Fibroblast of the conjunctiva (primary cell): ENCODE measurements at regions not wholly inside any gene's neighbourhood (a gene's known extent, or its start where the extent isn't known, plus 50 kb on each side); places are given as distances from the start of the nearest gene placed in this dataset.
"Not testable (repeated sequence)": the region's sequence is repeated elsewhere in the genome, so short reads cannot be mapped to it uniquely, and the experiment has no call there.

Source experiments
- DNase-seq: peaks from one replicate; pipeline ENCODE4 v3.0.0-alpha.2; 2010; ENCODE audit warnings: low read depth

- DNase-seq, result no peak
Observed at GRCh38 chr1:177645491-177646190, 324.2 kb downstream of the SEC16B start.

GRCh38 chr1:177640687-177641086, 329.2 kb downstream of the SEC16B start:
- DNase-seq, result no peak

- DNase-seq, result not testable (repeated sequence)
Observed at GRCh38 chr1:177634151-177634550, 335.7 kb downstream of the SEC16B start.

- no peak for DNase-seq
Observed at GRCh38 chr1:177632923-177633615, 336.8 kb downstream of the SEC16B start.

GRCh38 chr1:177631770-177632169, 338.1 kb downstream of the SEC16B start:
- no peak for DNase-seq

- no peak for DNase-seq
Observed at GRCh38 chr1:177629526-177629925, 340.3 kb downstream of the SEC16B start.

- DNase-seq, result no peak
Observed at GRCh38 chr1:177627148-177627910, 342.5 kb downstream of the SEC16B start.

GRCh38 chr1:177620636-177621190, 349.1 kb downstream of the SEC16B start:
- no peak for DNase-seq

- no peak for DNase-seq
Observed at GRCh38 chr1:177615251-177615650, 354.6 kb downstream of the SEC16B start.

GRCh38 chr1:177611402-177611801, 358.5 kb downstream of the SEC16B start:
- DNase-seq, result no peak

- no peak for DNase-seq
Observed at GRCh38 chr1:177609953-177610352, 359.9 kb downstream of the SEC16B start.

- no peak for DNase-seq
Observed at GRCh38 chr1:177600936-177601335, 368.9 kb downstream of the SEC16B start.

- DNase-seq, result no peak
Observed at GRCh38 chr1:177600321-177600720, 369.5 kb downstream of the SEC16B start.

- no peak for DNase-seq
Observed at GRCh38 chr1:177597393-177597792, 372.5 kb downstream of the SEC16B start.

GRCh38 chr1:177596485-177596884, 373.4 kb downstream of the SEC16B start:
- no peak for DNase-seq

GRCh38 chr1:177593105-177593504, 376.8 kb downstream of the SEC16B start:
- no peak for DNase-seq

GRCh38 chr1:177592624-177593023, 377.2 kb downstream of the SEC16B start:
- DNase-seq, result no peak

GRCh38 chr1:177591155-177591554, 378.7 kb downstream of the SEC16B start:
- DNase-seq, result no peak

- no peak for DNase-seq
Observed at GRCh38 chr1:177589166-177589565, 380.7 kb downstream of the SEC16B start.

GRCh38 chr1:177586429-177586828, 383.4 kb downstream of the SEC16B start:
- peak; percentile 34 for DNase-seq

- DNase-seq, result no peak
Observed at GRCh38 chr1:177585302-177586220, 384.3 kb downstream of the SEC16B start.

GRCh38 chr1:177573901-177574300, 396.0 kb downstream of the SEC16B start:
- DNase-seq, result no peak
